Retinal pigment epithelial cell (primary cell): ENCODE measurements at regions not wholly inside any gene's neighbourhood (a gene's known extent, or its start where the extent isn't known, plus 50 kb on each side); places are given as distances from the start of the nearest gene placed in this dataset.

ENCODE experiments used
- DNase-seq: peaks from one replicate; pipeline ENCODE4 v3.0.0-alpha.2; 2010; ENCODE audit warnings: low read depth
- H3K4me3 ChIP-seq: 2 replicates; pipeline ENCODE4 v1.5.1; 2011; ENCODE audit warnings: mild to moderate bottlenecking, low read length, control low read depth, moderate library complexity
- CTCF ChIP-seq: conservative IDR thresholded peaks from 2 replicates; pipeline ENCODE4 v1.5.1; 2011; ENCODE audit warnings: low read depth, low read length, control low read depth, inconsistent platforms

GRCh38 chr4:156636381-156636780, 335.2 kb downstream of the PDGFC start:
- H3K4me3 ChIP-seq: no peak overlapping the region
- no peak for DNase-seq
- TF ChIP-seq CTCF: no peak

- DNase-seq: no peak
- no peak overlapping the region for H3K4me3 ChIP-seq
- TF ChIP-seq CTCF: no peak
Measured at GRCh38 chr4:156635051-156635450, 336.5 kb downstream of the PDGFC start.

- H3K4me3 ChIP-seq: no peak overlapping the region
- TF ChIP-seq CTCF: no peak
- no peak for DNase-seq
Measured at GRCh38 chr4:156634612-156635011, 337.0 kb downstream of the PDGFC start.

- no peak for TF ChIP-seq CTCF
- no peak overlapping the region for H3K4me3 ChIP-seq
- no peak for DNase-seq
Measured at GRCh38 chr4:156633847-156634246, 337.8 kb downstream of the PDGFC start.

DNA sequence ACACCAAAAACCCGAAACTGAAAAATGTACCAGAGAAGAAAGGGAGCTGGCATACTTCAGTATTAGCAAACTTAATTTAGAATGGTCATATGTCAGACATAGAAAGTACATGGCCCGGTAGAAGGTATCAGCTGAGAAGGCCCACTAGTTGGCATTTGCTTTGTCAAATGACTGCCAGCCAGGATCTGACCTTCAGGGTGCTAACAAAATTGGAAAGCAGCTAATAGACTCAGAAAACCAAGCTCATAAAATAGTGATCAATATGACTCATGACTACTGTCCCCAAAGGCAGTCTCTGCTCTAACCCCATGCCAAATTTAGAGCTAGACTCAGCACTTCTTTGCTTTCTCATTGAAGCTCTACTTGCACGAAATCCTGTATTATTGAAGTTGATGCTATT, 342.7 kb downstream of the PDGFC start:
- no peak overlapping the region for H3K4me3 ChIP-seq
- TF ChIP-seq CTCF: no peak
- no peak for DNase-seq

GRCh38 chr4:156623376-156623775, 348.2 kb downstream of the PDGFC start:
- TF ChIP-seq CTCF: no peak
- DNase-seq: no peak
- H3K4me3 ChIP-seq: no peak overlapping the region

DNA sequence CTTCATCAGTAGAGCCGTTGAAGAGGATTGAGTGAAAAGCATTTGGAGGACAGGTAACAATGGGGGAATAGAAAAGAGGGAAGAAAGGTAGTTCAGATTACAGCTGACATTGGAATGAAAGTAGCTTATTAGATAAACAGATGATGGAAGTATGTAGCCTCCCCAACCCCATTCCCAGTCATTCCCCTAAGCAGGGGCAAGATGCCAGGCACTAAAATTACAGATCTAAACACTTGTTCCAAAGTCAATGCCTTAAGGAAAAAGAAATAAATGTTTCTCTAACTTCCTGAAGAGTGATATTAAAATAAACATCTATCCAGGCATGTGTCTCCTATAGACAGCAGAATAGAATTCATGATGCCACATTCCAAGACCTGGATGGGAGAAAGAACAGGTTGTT, 350.8 kb downstream of the PDGFC start:
- no peak for TF ChIP-seq CTCF
- no peak for DNase-seq
- no peak overlapping the region for H3K4me3 ChIP-seq
